RWPE2 (cell line): ENCODE measurements at regions not wholly inside any gene's neighbourhood (a gene's known extent, or its start where the extent isn't known, plus 50 kb on each side); places are given as distances from the start of the nearest gene placed in this dataset.

ENCODE experiments used
- ATAC-seq: fragments of 200-7000 bp; cut with Tn5 transposase; 3 replicates; pipeline ENCODE4 v1.9.1; 2021; ENCODE audit warnings: low read depth
- DNase-seq: peaks from one replicate; pipeline ENCODE4 v3.0.0-alpha.2; 2020; ENCODE audit warnings: low spot score
- H3K27ac ChIP-seq: fragments of 450-650 bp; 2 replicates; pipeline ENCODE4 v1.5.1; 2017; ENCODE audit warnings: mild to moderate bottlenecking; ENCODE audit not compliant: poor library complexity, severe bottlenecking
- H3K27me3 ChIP-seq: fragments of 250-450 bp; sonication (Bioruptor Pico); 2 replicates; pipeline ENCODE4 v1.5.1; 2021; ENCODE audit warnings: mild to moderate bottlenecking, moderate library complexity; ENCODE audit not compliant: insufficient read depth, poor library complexity, severe bottlenecking
- H3K36me3 ChIP-seq: fragments of 250-450 bp; sonication (Bioruptor Pico); 2 replicates; pipeline ENCODE4 v1.5.1; 2020; ENCODE audit warnings: low read depth, mild to moderate bottlenecking, moderate library complexity
- H3K4me1 ChIP-seq: fragments of 250-450 bp; sonication (Bioruptor Pico); 2 replicates; pipeline ENCODE4 v1.5.1; 2021; ENCODE audit warnings: mild to moderate bottlenecking, moderate library complexity; ENCODE audit not compliant: insufficient read depth, poor library complexity, severe bottlenecking
- H3K4me3 ChIP-seq: fragments of 250-450 bp; sonication (Bioruptor Pico); 2 replicates; pipeline ENCODE4 v1.5.1; 2021; ENCODE audit warnings: mild to moderate bottlenecking, moderate library complexity; ENCODE audit not compliant: severe bottlenecking
- H3K9me3 ChIP-seq: fragments of 250-450 bp; sonication (Bioruptor Pico); 2 replicates; pipeline ENCODE4 v1.5.1; 2021; ENCODE audit warnings: mild to moderate bottlenecking, moderate library complexity; ENCODE audit not compliant: severe bottlenecking
- CTCF ChIP-seq: fragments of 450-650 bp; IDR thresholded peaks from one replicate; pipeline ENCODE4 v1.5.1; 2017; ENCODE audit warnings: mild to moderate bottlenecking, moderate library complexity; ENCODE audit not compliant: poor library complexity, severe bottlenecking

GRCh38 chr6:71411882-71412281 lies 123.3 kb downstream of the OGFRL1 start:
- Histone ChIP-seq H3K4me1 (peaks cover 30% of the 10 kb centered on the region), H3K4me3 (no peak overlapping the region), H3K27ac (no peak overlapping the region), H3K36me3 (peaks cover 63% of the 10 kb centered on the region), H3K27me3 (no peaks in the 10 kb centered on the region), H3K9me3 (peaks cover 2% of the 10 kb centered on the region)
- no peak for TF ChIP-seq CTCF
- ATAC-seq (no peak), DNase-seq (no peak)

- H3K27me3 ChIP-seq: no peaks in the 10 kb centered on the region
- H3K4me1 ChIP-seq: peaks cover 27% of the 10 kb centered on the region
- H3K27ac ChIP-seq: no peak overlapping the region
- no peak overlapping the region for H3K4me3 ChIP-seq
- no peak for TF ChIP-seq CTCF
- DNase-seq (no peak), ATAC-seq (no peak)
- peaks cover 69% of the 10 kb centered on the region for H3K36me3 ChIP-seq
- peaks cover 2% of the 10 kb centered on the region for H3K9me3 ChIP-seq
Measured at GRCh38 chr6:71412559-71413140, 124.0 kb downstream of the OGFRL1 start.

DNA sequence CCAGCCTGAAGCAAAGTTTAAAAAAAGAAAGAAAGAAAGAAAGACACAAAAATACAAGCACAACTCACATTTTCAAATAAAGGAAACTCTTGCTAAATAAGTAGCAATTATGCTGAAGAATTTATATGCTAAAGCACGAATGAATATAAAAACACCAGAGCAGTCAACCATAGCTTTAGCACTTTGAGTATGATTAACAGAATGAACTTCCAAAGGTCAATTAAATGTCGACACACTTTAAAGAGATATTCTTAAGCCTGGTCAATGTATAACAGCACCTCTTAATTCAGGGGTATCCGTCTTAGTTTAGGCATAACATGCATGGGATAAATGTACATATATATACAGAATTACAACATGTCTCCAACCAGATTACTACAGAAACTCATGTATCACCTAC lies 125.9 kb downstream of the OGFRL1 start:
- Histone ChIP-seq H3K36me3 (peaks cover 65% of the 10 kb centered on the region), H3K4me1 (peaks cover 26% of the 10 kb centered on the region), H3K4me3 (no peak overlapping the region), H3K27ac (no peak overlapping the region), H3K27me3 (no peaks in the 10 kb centered on the region), H3K9me3 (peaks cover 2% of the 10 kb centered on the region)
- DNase-seq (no peak), ATAC-seq (no peak)
- no peak for TF ChIP-seq CTCF

GRCh38 chr6:71419217-71420094 lies 130.8 kb downstream of the OGFRL1 start:
- no peaks in the 10 kb centered on the region for H3K27me3 ChIP-seq
- peaks cover 14% of the 10 kb centered on the region for H3K4me1 ChIP-seq
- peak overlapping the region; percentile 80 for H3K4me3 ChIP-seq
- H3K9me3 ChIP-seq: no peaks in the 10 kb centered on the region
- H3K36me3 ChIP-seq: peaks cover 29% of the 10 kb centered on the region
- TF ChIP-seq CTCF: no peak
- DNase-seq (no peak), ATAC-seq (no peak; the same call in 2 of the 3 replicates)
- peak overlapping the region; percentile 37 for H3K27ac ChIP-seq
